ENCODE measurements at regions not wholly inside any gene's neighbourhood (a gene's known extent, or its start where the extent isn't known, plus 50 kb on each side); places are given as distances from the start of the nearest gene placed in this dataset.

DNA sequence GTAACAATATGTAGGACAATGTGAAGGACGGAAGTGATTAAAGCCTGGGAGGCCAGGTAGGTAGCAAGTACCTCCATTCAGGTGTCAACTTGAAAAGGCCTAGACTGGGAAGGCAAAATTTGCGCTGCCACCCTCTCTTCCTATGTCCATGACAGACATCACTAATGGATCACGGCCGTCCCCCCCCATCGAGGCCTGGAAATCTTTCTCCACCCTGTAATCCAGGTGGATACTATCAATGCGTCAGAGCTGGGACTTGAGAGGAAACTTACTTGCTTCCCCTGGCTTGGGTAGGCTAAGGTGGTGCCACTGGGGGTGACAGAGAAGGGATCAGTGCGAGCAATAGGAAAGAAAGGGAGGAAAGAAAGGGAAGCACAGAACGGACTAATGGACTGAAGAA is 156.1 kb downstream of the SALL1 start:
- no peak for DNase-seq (ENCODE audit: low read depth)
- CTCF ChIA-PET: no interaction called here
- POLR2A ChIA-PET: no interaction called here
- TF ChIP-seq, protein P1, sequence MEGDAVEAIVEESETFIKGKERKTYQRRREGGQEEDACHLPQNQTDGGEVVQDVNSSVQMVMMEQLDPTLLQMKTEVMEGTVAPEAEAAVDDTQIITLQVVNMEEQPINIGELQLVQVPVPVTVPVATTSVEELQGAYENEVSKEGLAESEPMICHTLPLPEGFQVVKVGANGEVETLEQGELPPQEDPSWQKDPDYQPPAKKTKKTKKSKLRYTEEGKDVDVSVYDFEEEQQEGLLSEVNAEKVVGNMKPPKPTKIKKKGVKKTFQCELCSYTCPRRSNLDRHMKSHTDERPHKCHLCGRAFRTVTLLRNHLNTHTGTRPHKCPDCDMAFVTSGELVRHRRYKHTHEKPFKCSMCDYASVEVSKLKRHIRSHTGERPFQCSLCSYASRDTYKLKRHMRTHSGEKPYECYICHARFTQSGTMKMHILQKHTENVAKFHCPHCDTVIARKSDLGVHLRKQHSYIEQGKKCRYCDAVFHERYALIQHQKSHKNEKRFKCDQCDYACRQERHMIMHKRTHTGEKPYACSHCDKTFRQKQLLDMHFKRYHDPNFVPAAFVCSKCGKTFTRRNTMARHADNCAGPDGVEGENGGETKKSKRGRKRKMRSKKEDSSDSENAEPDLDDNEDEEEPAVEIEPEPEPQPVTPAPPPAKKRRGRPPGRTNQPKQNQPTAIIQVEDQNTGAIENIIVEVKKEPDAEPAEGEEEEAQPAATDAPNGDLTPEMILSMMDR (IDR thresholded peaks at IDR 0.05; ENCODE audit: insufficient read depth, low read depth, low read length): no peak
- Histone ChIP-seq H3K4me3 (ENCODE audit: low read depth, low read length) (no peak overlapping the region), H3K36me3 (ENCODE audit: control insufficient read depth, insufficient read depth, low read length) (no peaks in the 10 kb centered on the region), H3K27me3 (ENCODE audit: control insufficient read depth, insufficient read depth, low read length) (no peaks in the 10 kb centered on the region)

DNA sequence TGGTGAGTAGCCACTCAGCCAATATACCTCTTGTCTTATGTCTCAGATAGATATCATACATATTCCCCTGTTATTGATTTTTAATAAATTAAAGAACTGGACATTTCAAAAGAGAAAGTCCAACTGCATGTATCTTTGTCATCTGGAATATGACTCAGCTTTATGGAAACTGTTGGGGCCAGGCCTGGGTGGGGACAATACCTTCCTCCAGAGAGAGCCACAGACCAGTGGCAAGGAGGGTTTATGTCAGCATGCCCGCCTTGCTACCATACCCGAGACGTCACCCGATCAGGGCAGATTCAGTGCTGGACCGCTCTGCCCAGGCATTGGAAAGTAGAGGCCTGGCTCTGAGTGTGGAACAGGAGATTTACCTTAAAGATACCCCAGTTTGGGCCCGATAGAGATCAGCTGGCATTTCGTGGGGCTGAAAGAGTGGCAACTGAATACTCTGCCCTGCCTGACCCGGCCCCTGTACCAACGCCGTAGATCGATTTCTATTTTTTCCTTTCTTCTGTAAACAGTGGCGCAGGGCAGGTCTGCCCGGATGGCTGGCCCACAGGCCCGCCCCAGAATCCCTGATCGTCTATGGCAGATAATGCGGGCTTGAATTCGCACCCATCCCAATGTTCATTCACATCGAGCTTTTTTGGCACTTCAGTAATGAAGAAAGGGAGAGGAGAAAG is 158.6 kb downstream of the SALL1 start:
- POLR2A ChIA-PET: no interaction called here
- no peak for DNase-seq (ENCODE audit: low read depth)
- CTCF ChIA-PET: no interaction called here
- H3K36me3 ChIP-seq (ENCODE audit: control insufficient read depth, insufficient read depth, low read length): no peaks in the 10 kb centered on the region
- no peak overlapping the region for H3K4me3 ChIP-seq (ENCODE audit: low read depth, low read length)
- no peaks in the 10 kb centered on the region for H3K27me3 ChIP-seq (ENCODE audit: control insufficient read depth, insufficient read depth, low read length)
- TF ChIP-seq, protein P1 (IDR thresholded peaks at IDR 0.05; ENCODE audit: insufficient read depth, low read depth, low read length): no peak

DNA sequence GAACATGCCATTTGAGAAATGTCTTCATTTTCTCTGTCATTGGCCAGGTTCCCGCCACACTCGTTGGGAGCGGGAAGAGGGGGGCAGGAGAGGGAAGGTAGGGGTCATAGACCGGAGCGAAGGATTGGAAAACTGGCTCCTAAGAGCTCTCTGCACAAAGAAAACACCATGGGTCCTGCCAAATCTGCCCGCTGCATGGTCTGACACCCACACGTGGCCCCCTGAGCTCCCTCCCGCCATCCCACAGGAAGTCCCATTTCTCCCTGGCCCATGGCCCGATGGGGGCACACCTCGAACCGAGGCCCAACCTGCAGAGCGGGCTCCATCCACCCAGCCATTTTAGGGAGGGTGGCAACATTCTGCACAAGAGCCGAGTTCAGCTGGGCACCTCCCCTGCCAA is 159.6 kb downstream of the SALL1 start:
- no peak overlapping the region for H3K4me3 ChIP-seq (ENCODE audit: low read depth, low read length)
- ChIA-PET CTCF (no interaction called here), POLR2A (no interaction called here)
- TF ChIP-seq, protein P1 (IDR thresholded peaks at IDR 0.05; ENCODE audit: insufficient read depth, low read depth, low read length): no peak
- no peaks in the 10 kb centered on the region for H3K27me3 ChIP-seq (ENCODE audit: control insufficient read depth, insufficient read depth, low read length)
- H3K36me3 ChIP-seq (ENCODE audit: control insufficient read depth, insufficient read depth, low read length): no peaks in the 10 kb centered on the region
- DNase-seq (ENCODE audit: low read depth): no peak

DNA sequence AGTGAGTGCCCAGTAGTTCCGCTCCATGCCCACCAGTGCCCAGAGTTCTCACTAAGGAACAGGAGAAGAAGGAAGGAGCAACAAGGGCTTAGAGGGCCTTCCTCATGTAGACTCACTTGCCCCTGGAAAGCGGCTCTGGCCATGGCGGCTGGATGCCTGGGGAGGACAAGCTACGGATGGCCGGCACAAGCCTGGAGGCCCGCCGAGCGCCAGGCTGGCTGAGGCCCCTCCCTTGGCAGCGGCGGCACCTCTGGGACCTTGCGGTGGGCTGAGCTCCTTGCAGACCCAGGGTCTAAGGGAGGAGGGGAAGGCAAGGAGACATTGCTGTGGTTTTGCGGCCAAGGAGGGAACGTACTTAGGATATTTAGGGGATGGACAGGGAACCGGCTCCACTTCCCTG is 160.1 kb downstream of the SALL1 start:
- Histone ChIP-seq H3K4me3 (ENCODE audit: low read depth, low read length) (no peak overlapping the region), H3K27me3 (ENCODE audit: control insufficient read depth, insufficient read depth, low read length) (no peaks in the 10 kb centered on the region), H3K36me3 (ENCODE audit: control insufficient read depth, insufficient read depth, low read length) (no peaks in the 10 kb centered on the region)
- TF ChIP-seq, protein P1 (IDR thresholded peaks at IDR 0.05; ENCODE audit: insufficient read depth, low read depth, low read length): no peak
- ChIA-PET POLR2A (no interaction called here), CTCF (no interaction called here)
- DNase-seq (ENCODE audit: low read depth): no peak

DNA sequence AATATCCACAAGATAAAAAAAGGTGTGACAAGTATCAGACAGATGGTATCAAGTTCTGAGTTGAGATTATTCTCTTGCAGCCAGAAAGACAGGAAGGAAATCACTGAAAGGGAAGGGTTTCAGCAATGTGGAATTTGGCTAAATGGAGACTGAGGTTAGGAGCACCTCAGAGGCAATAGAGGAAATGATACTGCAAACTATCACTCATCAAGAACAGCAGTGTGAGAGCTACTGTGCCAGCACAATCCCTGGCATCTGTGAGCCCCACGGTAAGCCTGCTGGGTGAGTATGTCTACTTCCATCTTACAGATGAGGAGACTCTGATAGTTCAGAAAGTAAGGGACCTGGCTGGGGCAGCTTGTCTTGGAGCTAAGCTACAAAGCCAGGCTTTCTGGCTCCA is 162.0 kb downstream of the SALL1 start:
- no peaks in the 10 kb centered on the region for H3K27me3 ChIP-seq (ENCODE audit: control insufficient read depth, insufficient read depth, low read length)
- CTCF ChIA-PET: no interaction called here
- H3K36me3 ChIP-seq (ENCODE audit: control insufficient read depth, insufficient read depth, low read length): no peaks in the 10 kb centered on the region
- TF ChIP-seq, protein P1 (IDR thresholded peaks at IDR 0.05; ENCODE audit: insufficient read depth, low read depth, low read length): no peak
- H3K4me3 ChIP-seq (ENCODE audit: low read depth, low read length): no peak overlapping the region
- no peak for DNase-seq (ENCODE audit: low read depth)
- POLR2A ChIA-PET: no interaction called here
